Nephron (organoid): ENCODE measurements at regions not wholly inside any gene's neighbourhood (a gene's known extent, or its start where the extent isn't known, plus 50 kb on each side); places are given as distances from the start of the nearest gene placed in this dataset.

Experiments used
- H3K27ac Mint-ChIP-seq, 3 experiments: 2 replicates each; pipeline ENCODE4 v1.8.0; 2020; ENCODE audit warnings: mixed read lengths in 3 of 3, mild to moderate bottlenecking in 2 of 3, moderate library complexity in 1 of 3
- H3K27me3 Mint-ChIP-seq: 2 replicates; pipeline ENCODE4 v1.8.0; 2021; ENCODE audit warnings: low read depth, mild to moderate bottlenecking, moderate library complexity, mixed read lengths
- H3K36me3 Mint-ChIP-seq: 2 replicates; pipeline ENCODE4 v1.8.0; 2020; ENCODE audit warnings: low read depth, mixed read lengths
- H3K4me1 Mint-ChIP-seq: 2 replicates; pipeline ENCODE4 v1.8.0; 2020; ENCODE audit warnings: mixed read lengths
- H3K4me3 Mint-ChIP-seq, 3 experiments: 2 replicates each; pipeline ENCODE4 v1.8.0; 2020; ENCODE audit warnings: mild to moderate bottlenecking in 3 of 3, mixed read lengths in 3 of 3, moderate library complexity in 2 of 3
- H3K9me3 Mint-ChIP-seq: 2 replicates; pipeline ENCODE4 v1.8.0; 2020; ENCODE audit warnings: mixed read lengths
- CTCF ChIP-seq, 3 experiments: fragments of 200-600 bp; sonication (generic); IDR thresholded peaks; one replicate each; pipeline ENCODE4 v1.5.0; 2021; ENCODE audit warnings: antibody characterized with exemption in 3 of 3; ENCODE audit not compliant: unreplicated experiment in 3 of 3

DNA sequence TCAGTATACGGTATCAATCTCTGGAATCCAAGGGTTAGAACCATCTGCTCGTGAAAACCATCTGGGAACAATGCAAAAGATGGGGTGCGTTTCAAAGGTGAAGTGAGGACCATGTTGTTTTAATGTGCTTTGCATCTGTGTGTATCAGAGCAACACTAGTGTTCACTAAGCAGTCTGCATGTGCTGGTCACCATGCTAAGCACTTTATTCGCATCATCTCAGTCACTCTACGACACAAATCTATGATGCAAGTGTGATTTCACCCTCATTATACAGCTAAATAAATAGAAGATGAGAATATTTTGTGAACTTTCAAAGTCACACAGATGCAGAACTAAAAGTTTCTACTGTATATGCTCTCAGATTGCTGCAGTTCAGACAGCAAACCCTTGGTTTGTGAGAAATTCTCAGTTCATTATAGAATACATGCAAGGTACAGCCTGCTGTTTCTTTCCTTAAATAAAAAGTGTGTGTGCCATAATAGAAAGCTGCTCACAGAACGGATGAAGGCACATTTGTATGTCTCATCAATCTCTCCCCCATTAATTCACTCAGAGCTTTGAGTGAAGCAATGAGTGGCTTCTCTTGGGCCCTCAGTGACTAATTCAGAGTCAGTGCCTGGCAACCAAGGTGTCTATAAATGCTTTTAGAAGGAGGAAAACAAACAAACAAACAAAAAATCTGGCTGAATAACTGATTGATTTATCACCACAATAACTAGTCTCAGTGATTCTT is 652.8 kb upstream of the SOX11 start:
- no peaks in the 10 kb centered on the region for H3K27me3 Mint-ChIP-seq
- no peak for TF ChIP-seq CTCF (IDR thresholded peaks at IDR 0.05; ENCODE audit: unreplicated experiment in 3 of 3)
- no peak overlapping the region for H3K4me3 Mint-ChIP-seq
- H3K27ac Mint-ChIP-seq = no peak overlapping the region
- H3K36me3 Mint-ChIP-seq = no peaks in the 10 kb centered on the region
- H3K9me3 Mint-ChIP-seq = no peaks in the 10 kb centered on the region
- peaks cover 4% of the 10 kb centered on the region for H3K4me1 Mint-ChIP-seq

DNA sequence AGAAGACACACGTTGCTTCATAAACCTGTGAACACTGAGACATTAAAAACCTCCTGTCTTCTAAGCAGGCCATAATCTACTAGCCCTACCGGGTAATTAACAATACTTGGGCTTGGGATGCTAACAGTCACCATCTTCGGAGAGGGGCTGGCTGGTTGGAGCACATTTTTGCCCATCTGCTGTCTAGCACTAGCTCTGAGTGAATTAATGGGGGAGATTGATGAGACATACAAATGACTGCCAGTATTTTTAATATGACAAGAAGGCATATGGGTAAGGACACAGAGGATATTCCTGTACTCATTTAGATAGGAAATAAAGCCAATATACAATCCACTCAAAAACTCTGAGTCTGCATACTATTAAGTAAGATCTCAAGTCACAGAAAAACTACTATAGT is 651.6 kb upstream of the SOX11 start:
- Mint-ChIP-seq H3K36me3 (no peaks in the 10 kb centered on the region), H3K9me3 (no peaks in the 10 kb centered on the region), H3K27ac (no peak overlapping the region), H3K4me1 (no peaks in the 10 kb centered on the region), H3K27me3 (no peaks in the 10 kb centered on the region), H3K4me3 (no peak overlapping the region)
- TF ChIP-seq CTCF (IDR thresholded peaks at IDR 0.05; ENCODE audit: unreplicated experiment in 3 of 3) = no peak

DNA sequence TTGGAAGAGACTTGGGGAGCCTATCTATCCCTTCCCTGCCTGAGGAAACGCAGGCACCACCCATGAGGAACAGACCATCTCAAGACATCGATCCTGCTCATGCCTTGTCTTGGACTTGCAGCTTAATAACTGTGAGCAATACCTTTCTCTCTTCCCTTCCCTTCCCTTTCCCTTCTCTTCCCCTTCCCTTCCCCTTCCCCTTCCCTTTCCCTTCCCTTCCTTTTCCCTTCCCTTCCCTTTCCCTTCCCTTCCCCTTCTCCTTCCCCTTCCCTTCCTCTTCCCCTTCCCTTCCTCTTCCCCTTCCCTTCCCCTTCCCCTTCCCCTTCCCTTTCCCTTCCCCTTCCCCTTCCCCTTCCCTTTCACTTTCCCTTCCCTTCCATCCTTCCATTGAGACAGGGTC is 650.7 kb upstream of the SOX11 start:
- Mint-ChIP-seq H3K9me3 (no peaks in the 10 kb centered on the region), H3K4me3 (no peak overlapping the region), H3K27me3 (no peaks in the 10 kb centered on the region), H3K36me3 (no peaks in the 10 kb centered on the region), H3K27ac (no peak overlapping the region), H3K4me1 (no peaks in the 10 kb centered on the region)
- TF ChIP-seq CTCF (IDR thresholded peaks at IDR 0.05; ENCODE audit: unreplicated experiment in 3 of 3) = no peak

- Mint-ChIP-seq H3K9me3 (no peaks in the 10 kb centered on the region), H3K27ac (no peak overlapping the region), H3K4me3 (no peak overlapping the region), H3K4me1 (no peaks in the 10 kb centered on the region), H3K27me3 (no peaks in the 10 kb centered on the region), H3K36me3 (no peaks in the 10 kb centered on the region)
- TF ChIP-seq CTCF (IDR thresholded peaks at IDR 0.05; ENCODE audit: unreplicated experiment in 3 of 3) = no peak
These were observed 649.3 kb upstream of the SOX11 start for GRCh38 chr2:5042666-5043440.

GRCh38 chr2:5051300-5051699 is 640.9 kb upstream of the SOX11 start:
- Mint-ChIP-seq H3K9me3 (peaks cover 3% of the 10 kb centered on the region), H3K4me3 (no peak overlapping the region), H3K4me1 (no peaks in the 10 kb centered on the region), H3K27ac (no peak overlapping the region), H3K27me3 (no peaks in the 10 kb centered on the region), H3K36me3 (no peaks in the 10 kb centered on the region)
- TF ChIP-seq CTCF (IDR thresholded peaks at IDR 0.05; ENCODE audit: unreplicated experiment in 3 of 3) = no peak
